ENCODE measurements at regions not wholly inside any gene's neighbourhood (a gene's known extent, or its start where the extent isn't known, plus 50 kb on each side); places are given as distances from the start of the nearest gene placed in this dataset.

DNA sequence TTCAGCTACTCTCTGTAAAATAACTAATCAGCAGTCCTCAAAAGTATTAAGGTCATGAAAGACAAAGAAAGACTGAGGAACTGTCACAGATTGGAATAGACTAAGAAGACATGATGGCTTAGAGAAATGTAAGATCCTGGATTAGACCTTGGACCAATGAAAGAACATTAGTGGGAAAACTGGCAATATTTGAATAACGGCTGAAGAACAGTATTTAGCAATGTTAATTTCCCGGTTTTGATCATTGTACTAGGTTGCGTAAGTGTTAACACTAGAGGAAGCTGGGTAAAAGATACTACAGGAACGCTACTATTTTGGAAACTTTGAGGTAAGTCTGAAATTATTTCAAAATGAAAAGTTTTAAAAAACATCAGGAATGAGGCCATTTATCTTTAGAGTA, 98.8 kb upstream of the RESF1 start:
- TF ChIP-seq, protein P1, sequence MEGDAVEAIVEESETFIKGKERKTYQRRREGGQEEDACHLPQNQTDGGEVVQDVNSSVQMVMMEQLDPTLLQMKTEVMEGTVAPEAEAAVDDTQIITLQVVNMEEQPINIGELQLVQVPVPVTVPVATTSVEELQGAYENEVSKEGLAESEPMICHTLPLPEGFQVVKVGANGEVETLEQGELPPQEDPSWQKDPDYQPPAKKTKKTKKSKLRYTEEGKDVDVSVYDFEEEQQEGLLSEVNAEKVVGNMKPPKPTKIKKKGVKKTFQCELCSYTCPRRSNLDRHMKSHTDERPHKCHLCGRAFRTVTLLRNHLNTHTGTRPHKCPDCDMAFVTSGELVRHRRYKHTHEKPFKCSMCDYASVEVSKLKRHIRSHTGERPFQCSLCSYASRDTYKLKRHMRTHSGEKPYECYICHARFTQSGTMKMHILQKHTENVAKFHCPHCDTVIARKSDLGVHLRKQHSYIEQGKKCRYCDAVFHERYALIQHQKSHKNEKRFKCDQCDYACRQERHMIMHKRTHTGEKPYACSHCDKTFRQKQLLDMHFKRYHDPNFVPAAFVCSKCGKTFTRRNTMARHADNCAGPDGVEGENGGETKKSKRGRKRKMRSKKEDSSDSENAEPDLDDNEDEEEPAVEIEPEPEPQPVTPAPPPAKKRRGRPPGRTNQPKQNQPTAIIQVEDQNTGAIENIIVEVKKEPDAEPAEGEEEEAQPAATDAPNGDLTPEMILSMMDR (conservative IDR thresholded peaks at IDR 0.05 in 1 of 2, IDR thresholded peaks at IDR 0.05 in 1 of 2; ENCODE audit: extremely low read depth in 1 of 2, insufficient read depth in 1 of 2, low read depth in 1 of 2, low read length in 2 of 2): no peak
- TF ChIP-seq EZH2 (IDR thresholded peaks at IDR 0.05; ENCODE audit: borderline replicate concordance, low read length): no peak

All from mammary epithelial cell (primary cell).